MV-4-11 (cell line): ENCODE measurements at regions not wholly inside any gene's neighbourhood (a gene's known extent, or its start where the extent isn't known, plus 50 kb on each side); places are given as distances from the start of the nearest gene placed in this dataset.

Experiments used
- DNase-seq: peaks from one replicate; lab custom pipeline; 2025; lab: John Stamatoyannopoulos, UW

- DNase-seq: no peak
These were observed 160.6 kb downstream of the KLF6 start for GRCh38 chr10:3624367-3624766.

- no peak for DNase-seq
These were observed 161.3 kb downstream of the KLF6 start for GRCh38 chr10:3623746-3624145.

- no peak for DNase-seq
These were observed 162.0 kb downstream of the KLF6 start for GRCh38 chr10:3622845-3623621.

GRCh38 chr10:3622427-3622826, 162.6 kb downstream of the KLF6 start:
- peak; percentile 8 for DNase-seq

- DNase-seq: no peak
These were observed 164.2 kb downstream of the KLF6 start for GRCh38 chr10:3620818-3621217.

GRCh38 chr10:3619241-3619640, 165.8 kb downstream of the KLF6 start:
- no peak for DNase-seq

- no peak for DNase-seq
These were observed 168.1 kb downstream of the KLF6 start for GRCh38 chr10:3616880-3617279.

GRCh38 chr10:3613318-3613717, 171.7 kb downstream of the KLF6 start:
- no peak for DNase-seq

- no peak for DNase-seq
These were observed 172.6 kb downstream of the KLF6 start for GRCh38 chr10:3612183-3613001.

- no peak for DNase-seq
These were observed 178.7 kb downstream of the KLF6 start for GRCh38 chr10:3606309-3606708.

GRCh38 chr10:3605882-3606281, 179.1 kb downstream of the KLF6 start:
- DNase-seq: no peak

GRCh38 chr10:3595736-3596135, 189.3 kb downstream of the KLF6 start:
- DNase-seq: peak; percentile 70

- no peak for DNase-seq
These were observed 191.4 kb downstream of the KLF6 start for GRCh38 chr10:3593611-3594010.

GRCh38 chr10:3592424-3592823, 192.6 kb downstream of the KLF6 start:
- no peak for DNase-seq

GRCh38 chr10:3588816-3589215, 196.2 kb downstream of the KLF6 start:
- no peak for DNase-seq

GRCh38 chr10:3588346-3588745, 196.7 kb downstream of the KLF6 start:
- no peak for DNase-seq

- no peak for DNase-seq
These were observed 199.9 kb downstream of the KLF6 start for GRCh38 chr10:3584926-3585784.

- no peak for DNase-seq
These were observed 204.4 kb downstream of the KLF6 start for GRCh38 chr10:3580565-3580964.

- DNase-seq: no peak
These were observed 205.2 kb downstream of the KLF6 start for GRCh38 chr10:3579845-3580244.

- DNase-seq: no peak
These were observed 206.3 kb downstream of the KLF6 start for GRCh38 chr10:3578682-3579081.

GRCh38 chr10:3578159-3578558, 206.8 kb downstream of the KLF6 start:
- no peak for DNase-seq

- no peak for DNase-seq
These were observed 210.6 kb downstream of the KLF6 start for GRCh38 chr10:3574451-3574850.
